Osteocyte (in vitro differentiated cells): ENCODE measurements at regions not wholly inside any gene's neighbourhood (a gene's known extent, or its start where the extent isn't known, plus 50 kb on each side); places are given as distances from the start of the nearest gene placed in this dataset.
A peak's percentile ranks its signal among the peaks of the same experiment; 100 is the strongest.

Experiments used
- DNase-seq: peaks from one replicate; pipeline ENCODE4 v3.0.0; 2021; ENCODE audit warnings: mixed read lengths; ENCODE audit not compliant: unreplicated experiment; ENCODE audit errors: extremely low spot score
- H3K27ac Mint-ChIP-seq: one replicate; pipeline ENCODE4 v1.8.0; 2021; ENCODE audit warnings: mild to moderate bottlenecking, mixed read lengths; ENCODE audit not compliant: unreplicated experiment
- H3K27me3 Mint-ChIP-seq: one replicate; pipeline ENCODE4 v1.8.0; 2021; ENCODE audit warnings: mixed read lengths; ENCODE audit not compliant: unreplicated experiment
- H3K36me3 Mint-ChIP-seq: one replicate; pipeline ENCODE4 v1.8.0; 2021; ENCODE audit warnings: mixed read lengths; ENCODE audit not compliant: unreplicated experiment
- H3K4me1 Mint-ChIP-seq: one replicate; pipeline ENCODE4 v1.8.0; 2021; ENCODE audit warnings: mixed read lengths; ENCODE audit not compliant: unreplicated experiment
- H3K4me3 Mint-ChIP-seq: one replicate; pipeline ENCODE4 v1.8.0; 2021; ENCODE audit warnings: mild to moderate bottlenecking, moderate library complexity, mixed read lengths; ENCODE audit not compliant: unreplicated experiment
- H3K9me3 Mint-ChIP-seq: one replicate; pipeline ENCODE4 v1.8.0; 2021; ENCODE audit warnings: mixed read lengths; ENCODE audit not compliant: unreplicated experiment
- TF ChIP-seq, protein P1 (sequence below): fragments of 200-600 bp; sonication (generic); IDR thresholded peaks from 2 replicates; pipeline ENCODE4 v1.5.0; 2021; ENCODE audit warnings: antibody characterized with exemption, mild to moderate bottlenecking, moderate library complexity

DNA sequence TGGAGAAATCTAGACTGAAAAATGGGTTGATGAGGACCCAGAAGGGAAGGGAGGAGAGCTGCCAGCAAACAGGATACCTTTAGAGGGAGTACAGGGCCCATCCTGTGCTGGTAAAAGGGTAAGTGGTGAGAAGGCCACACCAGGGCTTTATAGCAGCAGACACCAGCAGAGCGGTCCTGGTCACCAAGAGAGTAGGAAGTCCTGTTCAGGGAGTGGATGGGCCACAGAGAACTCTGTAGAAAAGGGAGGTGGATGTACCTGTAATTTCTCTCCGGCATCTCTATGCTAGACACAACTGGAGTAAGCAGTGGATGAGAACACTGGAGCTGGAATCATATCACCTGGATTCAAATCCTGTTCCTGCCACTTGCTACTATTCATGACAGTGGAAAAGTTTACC, 867.2 kb downstream of the CCSER2 start:
- Mint-ChIP-seq H3K27me3 (no peaks in the 10 kb centered on the region), H3K4me1 (no peaks in the 10 kb centered on the region), H3K9me3 (peaks cover 4% of the 10 kb centered on the region), H3K27ac (no peak overlapping the region), H3K36me3 (no peaks in the 10 kb centered on the region), H3K4me3 (no peak overlapping the region)
- TF ChIP-seq, protein P1, sequence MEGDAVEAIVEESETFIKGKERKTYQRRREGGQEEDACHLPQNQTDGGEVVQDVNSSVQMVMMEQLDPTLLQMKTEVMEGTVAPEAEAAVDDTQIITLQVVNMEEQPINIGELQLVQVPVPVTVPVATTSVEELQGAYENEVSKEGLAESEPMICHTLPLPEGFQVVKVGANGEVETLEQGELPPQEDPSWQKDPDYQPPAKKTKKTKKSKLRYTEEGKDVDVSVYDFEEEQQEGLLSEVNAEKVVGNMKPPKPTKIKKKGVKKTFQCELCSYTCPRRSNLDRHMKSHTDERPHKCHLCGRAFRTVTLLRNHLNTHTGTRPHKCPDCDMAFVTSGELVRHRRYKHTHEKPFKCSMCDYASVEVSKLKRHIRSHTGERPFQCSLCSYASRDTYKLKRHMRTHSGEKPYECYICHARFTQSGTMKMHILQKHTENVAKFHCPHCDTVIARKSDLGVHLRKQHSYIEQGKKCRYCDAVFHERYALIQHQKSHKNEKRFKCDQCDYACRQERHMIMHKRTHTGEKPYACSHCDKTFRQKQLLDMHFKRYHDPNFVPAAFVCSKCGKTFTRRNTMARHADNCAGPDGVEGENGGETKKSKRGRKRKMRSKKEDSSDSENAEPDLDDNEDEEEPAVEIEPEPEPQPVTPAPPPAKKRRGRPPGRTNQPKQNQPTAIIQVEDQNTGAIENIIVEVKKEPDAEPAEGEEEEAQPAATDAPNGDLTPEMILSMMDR: no peak
- DNase-seq: no peak

GRCh38 chr10:85204814-85205213, 876.4 kb downstream of the CCSER2 start:
- H3K27ac Mint-ChIP-seq: no peak overlapping the region
- TF ChIP-seq, protein P1: no peak
- no peak for DNase-seq
- no peaks in the 10 kb centered on the region for H3K36me3 Mint-ChIP-seq
- no peak overlapping the region for H3K4me3 Mint-ChIP-seq
- no peaks in the 10 kb centered on the region for H3K4me1 Mint-ChIP-seq
- no peaks in the 10 kb centered on the region for H3K27me3 Mint-ChIP-seq
- peaks cover 6% of the 10 kb centered on the region for H3K9me3 Mint-ChIP-seq

- no peak overlapping the region for H3K4me3 Mint-ChIP-seq
- no peak for DNase-seq
- H3K9me3 Mint-ChIP-seq: peaks cover 20% of the 10 kb centered on the region
- TF ChIP-seq, protein P1: no peak
- H3K4me1 Mint-ChIP-seq: no peaks in the 10 kb centered on the region
- no peaks in the 10 kb centered on the region for H3K27me3 Mint-ChIP-seq
- no peaks in the 10 kb centered on the region for H3K36me3 Mint-ChIP-seq
- no peak overlapping the region for H3K27ac Mint-ChIP-seq
Measured at GRCh38 chr10:85212526-85212925, 884.1 kb downstream of the CCSER2 start.

GRCh38 chr10:85213493-85213892, 885.1 kb downstream of the CCSER2 start:
- Mint-ChIP-seq H3K27ac (no peak overlapping the region), H3K9me3 (peaks cover 16% of the 10 kb centered on the region), H3K36me3 (no peaks in the 10 kb centered on the region), H3K27me3 (no peaks in the 10 kb centered on the region), H3K4me3 (no peak overlapping the region), H3K4me1 (no peaks in the 10 kb centered on the region)
- no peak for DNase-seq
- TF ChIP-seq, protein P1: no peak

DNA sequence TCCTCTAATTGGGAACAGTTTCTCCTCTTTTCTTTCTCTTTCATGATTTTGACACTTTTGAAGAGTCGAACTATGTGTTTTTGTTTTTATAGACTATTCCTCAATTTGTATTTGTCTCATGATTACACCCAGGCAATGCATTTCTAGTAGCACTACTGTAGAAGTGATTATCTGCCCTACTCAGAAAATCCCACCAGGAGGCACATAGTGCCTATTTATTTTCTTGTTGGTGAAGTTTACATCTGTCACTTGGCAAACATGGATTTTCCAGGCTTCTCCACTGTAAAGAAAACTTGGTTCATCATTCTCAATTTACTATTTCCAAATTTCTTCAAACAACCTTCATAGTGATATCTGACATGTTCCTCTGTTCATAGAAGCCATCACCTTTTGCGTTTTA, 893.9 kb downstream of the CCSER2 start:
- TF ChIP-seq, protein P1: peak; percentile 6
- Mint-ChIP-seq H3K27me3 (no peaks in the 10 kb centered on the region), H3K36me3 (no peaks in the 10 kb centered on the region), H3K4me3 (no peak overlapping the region), H3K27ac (no peak overlapping the region), H3K4me1 (no peaks in the 10 kb centered on the region), H3K9me3 (peaks cover 18% of the 10 kb centered on the region)
- DNase-seq: no peak
